K562 (cell line): ENCODE measurements at regions not wholly inside any gene's neighbourhood (a gene's known extent, or its start where the extent isn't known, plus 50 kb on each side); places are given as distances from the start of the nearest gene placed in this dataset.

ENCODE experiments used
- ATAC-seq: fragments of 200-7000 bp; cut with Tn5 transposase; 3 replicates; pipeline ENCODE4 v1.9.1; 2020; ENCODE audit warnings: moderate library complexity
- BruUV-seq: library from RNA; stranded (reverse); fragments of 400-500 nt; replicated peaks from 2 replicates; lab custom pipeline; 2021; lab: Mats Ljungman, UMichigan
- CTCF ChIA-PET: fragments of 300-600 bp; formaldehyde crosslinking; extraction: SDS; loops from one replicate; lab custom pipeline; 2021; ENCODE audit warnings: low intra/inter-chr PET ratio; lab: Yijun Ruan, JAX
- POLR2A ChIA-PET: fragments of 300-600, 350-650 bp; sonication (Branson Sonifier 250); formaldehyde crosslinking; extraction: SDS; loops from one replicate; lab custom pipeline; 2021; ENCODE audit warnings: antibody characterized with exemption, inconsistent platforms; lab: Yijun Ruan, JAX
- DNase-seq, 4 experiments: peaks; one replicate each; pipeline versions ENCODE4 v3.0.0 to v3.0.0-alpha.2; 2011 to 2018; ENCODE audit warnings: low spot score in 3 of 4, mixed read lengths in 3 of 4; ENCODE audit errors: extremely low read depth in 1 of 4
- FAIRE-seq: peaks from 2 replicates; lab custom pipeline; 2011; peaks lifted over from hg19 to GRCh38; lab: Jason Lieb, UNC
- H2AFZ ChIP-seq: 2 replicates; pipeline ENCODE4 v1.6.0; 2011; ENCODE audit warnings: low read depth, low read length, control low read depth, inconsistent platforms
- H3K27ac ChIP-seq: fragments of 200-600 bp; 3 replicates; pipeline ENCODE4 v1.8.0; 2011; ENCODE audit warnings: low read depth, mild to moderate bottlenecking, control low read depth, inconsistent platforms, low read length, moderate library complexity, mixed read lengths; ENCODE audit errors: extremely low read depth
- H3K27me3 ChIP-seq, 2 experiments: fragments of 300-600 bp in 1 of 2; 2 replicates in 1 of 2; 3 replicates in 1 of 2; pipeline versions ENCODE4 v1.6.0 to v1.8.0; 2011; ENCODE audit warnings: inconsistent platforms in 2 of 2, low read length in 2 of 2, mild to moderate bottlenecking in 1 of 2, mixed read lengths in 1 of 2, moderate library complexity in 1 of 2; ENCODE audit not compliant: control insufficient read depth in 2 of 2, insufficient read depth in 2 of 2
- H3K36me3 ChIP-seq: fragments of 300-600 bp; 3 replicates; pipeline ENCODE4 v1.8.0; 2011; ENCODE audit warnings: mild to moderate bottlenecking, low read length, inconsistent platforms; ENCODE audit not compliant: control insufficient read depth, insufficient read depth
- H3K4me1 ChIP-seq, 2 experiments: fragments of 200-600 bp in 1 of 2; replicated peaks in 1 of 2; 2 replicates in 1 of 2; 3 replicates in 1 of 2; pipeline versions ENCODE4 v1.5.1 to v1.8.0; 2011; ENCODE audit warnings: inconsistent platforms in 2 of 2, low read length in 2 of 2, mild to moderate bottlenecking in 1 of 2, mixed read lengths in 1 of 2, moderate library complexity in 1 of 2; ENCODE audit not compliant: control insufficient read depth in 2 of 2, insufficient read depth in 2 of 2
- H3K4me2 ChIP-seq: 2 replicates; pipeline ENCODE4 v1.6.1; 2011; ENCODE audit warnings: low read length, control low read depth, inconsistent platforms, mixed read lengths; ENCODE audit not compliant: insufficient read depth
- H3K4me3 ChIP-seq: fragments of 200-600 bp; sonication (generic), shearing (Covaris generic); 2 replicates; pipeline ENCODE4 v1.5.1; 2016; ENCODE audit warnings: control low read depth, inconsistent platforms
- H3K79me2 ChIP-seq: fragments of 200-600 bp; 3 replicates; pipeline ENCODE4 v1.8.0; 2011; ENCODE audit warnings: low read length, inconsistent platforms; ENCODE audit not compliant: control insufficient read depth, insufficient read depth
- H3K9ac ChIP-seq, 2 experiments: 2 replicates each; pipeline versions ENCODE4 v1.6.0 to v1.6.1; 2011; ENCODE audit warnings: low read depth in 2 of 2, low read length in 2 of 2, control low read depth in 1 of 2, inconsistent platforms in 1 of 2, mild to moderate bottlenecking in 1 of 2, mixed read lengths in 1 of 2; ENCODE audit not compliant: insufficient read depth in 1 of 2
- H3K9me1 ChIP-seq: one replicate; pipeline ENCODE4 v1.6.0; 2011; ENCODE audit warnings: inconsistent platforms, mild to moderate bottlenecking, low read length, moderate library complexity; ENCODE audit not compliant: control insufficient read depth, insufficient read depth
- H3K9me3 ChIP-seq: replicated peaks from 2 replicates; pipeline ENCODE4 v1.5.1; 2011; ENCODE audit warnings: low read depth, low read length, inconsistent platforms; ENCODE audit not compliant: control insufficient read depth, insufficient read depth
- H4K20me1 ChIP-seq: replicated peaks from 2 replicates; pipeline ENCODE4 v1.6.1; 2011; ENCODE audit warnings: low read length, inconsistent platforms, mixed read lengths; ENCODE audit not compliant: control insufficient read depth, insufficient read depth
- EGR1 ChIP-seq: fragments of 450-650 bp; conservative IDR thresholded peaks from 2 replicates; pipeline ENCODE4 v1.6.1; 2017; ENCODE audit warnings: mild to moderate bottlenecking
- HEY1 ChIP-seq: fragments of 250-450 bp; sonication (Bioruptor Pico); IDR thresholded peaks from 2 replicates; pipeline ENCODE4 v1.5.0; 2020; ENCODE audit warnings: mild to moderate bottlenecking, moderate library complexity, borderline replicate concordance
- HMG20B ChIP-seq: fragments of 250-450 bp; sonication (Bioruptor Pico); IDR thresholded peaks from 2 replicates; pipeline ENCODE4 v1.5.0; 2021; ENCODE audit warnings: mild to moderate bottlenecking
- RHOXF2B ChIP-seq: fragments of 250-450 bp; sonication (Bioruptor Pico); conservative IDR thresholded peaks from 2 replicates; pipeline ENCODE4 v1.5.1; 2021
- RNF2 ChIP-seq: sonication (generic); IDR thresholded peaks from 2 replicates; pipeline ENCODE4 v1.6.1; 2016
- UBTF ChIP-seq, 2 experiments: IDR thresholded peaks; 2 replicates each; pipeline ENCODE4 v1.6.1; 2012; ENCODE audit warnings: improper control_type of control experiment in 2 of 2, low read depth in 2 of 2, low read length in 2 of 2, borderline replicate concordance in 1 of 2
- ZNF444 ChIP-seq: fragments of 250-450 bp; sonication (Bioruptor Pico); IDR thresholded peaks from 2 replicates; pipeline ENCODE4 v1.4.0; 2020; ENCODE audit warnings: mild to moderate bottlenecking, moderate library complexity
- ZNF589 ChIP-seq: fragments of 200-800 bp; sonication (Bioruptor generic); IDR thresholded peaks from 2 replicates; pipeline ENCODE4 v1.6.1; 2016; ENCODE audit warnings: low read depth, missing genetic modification characterization, missing compliant biosample characterization
- ZNF609 ChIP-seq: sonication (generic); formaldehyde crosslinking; IDR thresholded peaks from 2 replicates; pipeline ENCODE4 v1.8.1; 2023; ENCODE audit warnings: missing genetic modification reagents, mild to moderate bottlenecking, borderline replicate concordance
- WGBS: fragments of 100-300 bp; shearing (Covaris generic); methylation state at CpG from one replicate; pipeline ENCODE4 v1.1.6; 2016; ENCODE audit warnings: low coverage, mixed read lengths; ENCODE audit not compliant: insufficient coverage; ENCODE audit errors: missing lambda C conversion rate; 5-methylcytosine and 5-hydroxymethylcytosine counted together
- in situ Hi-C: fragments of 300-500 bp; cut with MboI; formaldehyde crosslinking; loops from 4 replicates; pipeline ENCODE4 v1.15.0; 2018; ENCODE audit warnings: inconsistent platforms, mixed read lengths
- intact Hi-C: fragments of 100-400 bp; cut with micrococcal nuclease; formaldehyde crosslinking; loops from 2 replicates; pipeline ENCODE4 v1.14.2; 2022

- no peak for TF ChIP-seq ZNF609 (CRISPR knock-in tag)
Measured at GRCh38 chr4:162586266-162586665, 422.5 kb upstream of the FSTL5 start (continued).

GRCh38 chr4:162582180-162582579, 418.4 kb upstream of the FSTL5 start:
- no peak for ATAC-seq
- intact Hi-C loops, result no loop called here
- CTCF ChIA-PET, result no interaction called here

More at GRCh38 chr4:162582180-162582579, 418.4 kb upstream of the FSTL5 start:
- no peaks in the 10 kb centered on the region for H3K4me1 ChIP-seq
- no peak overlapping the region for H3K4me2 ChIP-seq
- H3K4me3 ChIP-seq, result no peak overlapping the region
- POLR2A ChIA-PET, result no interaction called here
- DNase-seq (no peak), FAIRE-seq (no peak)
- in situ Hi-C loops, result no loop called here
- H2AFZ ChIP-seq, result no peak overlapping the region
- no peaks in the 10 kb centered on the region for H3K9me3 ChIP-seq
- WGBS, result 0% methylated on average over 1 of the region's 3 CpGs
- H3K36me3 ChIP-seq, result no peaks in the 10 kb centered on the region
- H3K9me1 ChIP-seq, result no peaks in the 10 kb centered on the region
- no peak overlapping the region for H3K9ac ChIP-seq
- no peaks in the 10 kb centered on the region for H3K27me3 ChIP-seq
- BruUV-seq, result no TSS peak
- H3K27ac ChIP-seq, result no peak overlapping the region
- no peaks in the 10 kb centered on the region for H4K20me1 ChIP-seq
- no peaks in the 10 kb centered on the region for H3K79me2 ChIP-seq
- TF ChIP-seq HMG20B, result no peak
- no peak for TF ChIP-seq EGR1
- TF ChIP-seq UBTF (IDR thresholded peaks at IDR 0.05; ENCODE audit: borderline replicate concordance in 1 of 2, low read depth in 2 of 2, low read length in 2 of 2), result no peak
- TF ChIP-seq RNF2, result no peak
- TF ChIP-seq RHOXF2B (CRISPR knock-in tag), result no peak
- TF ChIP-seq ZNF589 (CRISPR knock-in tag), result no peak
- TF ChIP-seq ZNF444 (CRISPR knock-in tag), result no peak
- TF ChIP-seq HEY1, result no peak
